GM12878 (cell line): ENCODE measurements at regions not wholly inside any gene's neighbourhood (a gene's known extent, or its start where the extent isn't known, plus 50 kb on each side); places are given as distances from the start of the nearest gene placed in this dataset.

Experiments used
- ATAC-seq: fragments of 200-7000 bp; cut with Tn5 transposase; 3 replicates; pipeline ENCODE4 v1.9.1; 2020; ENCODE audit warnings: mild to moderate bottlenecking, moderate library complexity
- BruUV-seq: library from RNA; stranded (reverse); fragments of 400-500 nt; replicated peaks from 2 replicates; lab custom pipeline; 2021; lab: Mats Ljungman, UMichigan
- CTCF ChIA-PET: fragments of 300-600 bp; sonication (Branson Sonifier 250); formaldehyde crosslinking; extraction: SDS; loops from one replicate; lab custom pipeline; 2021; ENCODE audit warnings: inconsistent platforms; lab: Yijun Ruan, JAX
- POLR2A ChIA-PET: fragments of 350-600 bp; formaldehyde crosslinking; extraction: SDS; loops from one replicate; lab custom pipeline; 2021; ENCODE audit warnings: inconsistent platforms; lab: Charles Lee
- RAD21 ChIA-PET: fragments of 300-600 bp; sonication (Branson Sonifier 250); formaldehyde crosslinking; loops from one replicate; lab custom pipeline; 2023; ENCODE audit warnings: antibody characterized with exemption; ENCODE audit not compliant: unreplicated experiment; lab: Charles Lee
- SMC1A ChIA-PET: fragments of 300-600 bp; sonication (Branson Sonifier 250); formaldehyde crosslinking; loops from one replicate; lab custom pipeline; 2023; ENCODE audit not compliant: unreplicated experiment, uncharacterized antibody; lab: Charles Lee
- DNase-seq: peaks from one replicate; pipeline ENCODE4 v3.0.0-alpha.2; 2011; ENCODE audit warnings: low read depth, low spot score
- FAIRE-seq: peaks from 3 replicates; lab custom pipeline; 2011; peaks lifted over from hg19 to GRCh38; lab: Jason Lieb, UNC
- H2AFZ ChIP-seq: 2 replicates; pipeline ENCODE4 v1.6.0; 2011; ENCODE audit warnings: low read depth, low read length, control low read depth; ENCODE audit not compliant: control insufficient read depth
- H3K27ac ChIP-seq: 2 replicates; pipeline ENCODE4 v1.5.1; 2011; ENCODE audit warnings: control low read depth; ENCODE audit not compliant: control insufficient read depth, insufficient read depth
- H3K27me3 ChIP-seq, 2 experiments: replicated peaks in 1 of 2; 2 replicates each; pipeline versions ENCODE4 v1.6.0 to v1.6.1; 2011; ENCODE audit warnings: low read length in 1 of 2; ENCODE audit not compliant: control insufficient read depth in 2 of 2, insufficient read depth in 2 of 2
- H3K36me3 ChIP-seq, 2 experiments: 2 replicates each; pipeline ENCODE4 v1.5.1; 2011; ENCODE audit warnings: low read length in 1 of 2; ENCODE audit not compliant: control insufficient read depth in 2 of 2, insufficient read depth in 2 of 2
- H3K4me1 ChIP-seq: 2 replicates; pipeline ENCODE4 v1.6.1; 2011; ENCODE audit warnings: mild to moderate bottlenecking, low read length, moderate library complexity, mixed read lengths; ENCODE audit not compliant: control insufficient read depth, insufficient read depth
- H3K4me2 ChIP-seq: 2 replicates; pipeline ENCODE4 v1.6.0; 2011; ENCODE audit warnings: control low read depth; ENCODE audit not compliant: control insufficient read depth, insufficient read depth
- H3K4me3 ChIP-seq: fragments of 200-600 bp; sonication (generic); 2 replicates; pipeline ENCODE4 v1.5.1; 2016
- H3K79me2 ChIP-seq: 2 replicates; pipeline ENCODE4 v1.6.0; 2011; ENCODE audit warnings: low read length; ENCODE audit not compliant: control insufficient read depth, insufficient read depth
- H3K9ac ChIP-seq: 2 replicates; pipeline ENCODE4 v1.8.0; 2011; ENCODE audit warnings: low read length, control low read depth, mixed read lengths; ENCODE audit not compliant: control insufficient read depth, insufficient read depth
- H3K9me3 ChIP-seq: replicated peaks from 3 replicates; pipeline ENCODE4 v1.5.1; 2011; ENCODE audit warnings: mild to moderate bottlenecking, low read length; ENCODE audit not compliant: control insufficient read depth, insufficient read depth
- H4K20me1 ChIP-seq: 2 replicates; pipeline ENCODE4 v1.6.0; 2011; ENCODE audit not compliant: control insufficient read depth, insufficient read depth
- HDGF ChIP-seq: fragments of 450-650 bp; IDR thresholded peaks from 2 replicates; pipeline ENCODE4 v1.6.1; 2016; ENCODE audit warnings: antibody characterized with exemption
- MEF2A ChIP-seq: IDR thresholded peaks from 2 replicates; pipeline ENCODE4 v1.6.1; 2011; ENCODE audit warnings: low read depth, mild to moderate bottlenecking, low read length, moderate library complexity; ENCODE audit not compliant: insufficient read depth
- MTA2 ChIP-seq: fragments of 450-650 bp; IDR thresholded peaks from 2 replicates; pipeline ENCODE4 v1.6.1; 2016; ENCODE audit warnings: low read depth, mild to moderate bottlenecking, moderate library complexity
- NFXL1 ChIP-seq: fragments of 450-650 bp; IDR thresholded peaks from 2 replicates; pipeline ENCODE4 v1.6.1; 2017; ENCODE audit warnings: antibody characterized with exemption, mild to moderate bottlenecking, borderline replicate concordance
- RUNX3 ChIP-seq: IDR thresholded peaks from 2 replicates; pipeline ENCODE4 v1.6.1; 2012; ENCODE audit warnings: low read length, inconsistent platforms
- SPI1 ChIP-seq: IDR thresholded peaks from 2 replicates; pipeline ENCODE4 v1.6.1; 2011; ENCODE audit warnings: low read depth, mild to moderate bottlenecking, low read length, moderate library complexity, borderline replicate concordance; ENCODE audit not compliant: insufficient read depth
- STAT3 ChIP-seq: IDR thresholded peaks from 2 replicates; pipeline ENCODE4 v1.6.1; 2011; ENCODE audit warnings: low read depth, low read length, improper control_type of control experiment
- TBL1XR1 ChIP-seq: IDR thresholded peaks from 2 replicates; pipeline ENCODE4 v1.6.1; 2012; ENCODE audit warnings: low read depth, low read length, improper control_type of control experiment
- YY1 ChIP-seq: IDR thresholded peaks from 2 replicates; pipeline ENCODE4 v1.6.1; 2011; ENCODE audit warnings: low read depth, mild to moderate bottlenecking, low read length
- ZNF622 ChIP-seq: fragments of 450-650 bp; IDR thresholded peaks from 2 replicates; pipeline ENCODE4 v1.6.1; 2017; ENCODE audit warnings: mild to moderate bottlenecking, inconsistent platforms
- ZSCAN29 ChIP-seq: fragments of 450-650 bp; IDR thresholded peaks from 2 replicates; pipeline ENCODE4 v1.6.1; 2017; ENCODE audit warnings: mild to moderate bottlenecking, moderate library complexity
- WGBS: methylation state at CpG from one replicate; pipeline ENCODE4 v1.1.6; 2016; ENCODE audit warnings: low lambda C conversion rate; ENCODE audit not compliant: insufficient replicate concordance, insufficient coverage; ENCODE audit errors: missing lambda C conversion rate; 5-methylcytosine and 5-hydroxymethylcytosine counted together
- in situ Hi-C: fragments of 300-500 bp; cut with MboI; formaldehyde crosslinking; loops from 9 replicates; pipeline ENCODE4 v1.14.3; 2018; ENCODE audit warnings: mixed read lengths
- intact Hi-C: fragments of 100-400 bp; cut with micrococcal nuclease; formaldehyde crosslinking; loops from one replicate; pipeline ENCODE4 v1.14.2; 2022; ENCODE audit not compliant: unreplicated experiment
- TF ChIP-seq, protein P1 (sequence below): fragments of 450-650 bp; IDR thresholded peaks from 2 replicates; pipeline ENCODE4 v1.6.1; 2017; ENCODE audit warnings: low read depth, mild to moderate bottlenecking, moderate library complexity
- TF ChIP-seq, protein P2 (sequence below): IDR thresholded peaks from 2 replicates; pipeline ENCODE4 v1.6.1; 2012; ENCODE audit warnings: low read depth, low read length, improper control_type of control experiment

DNA sequence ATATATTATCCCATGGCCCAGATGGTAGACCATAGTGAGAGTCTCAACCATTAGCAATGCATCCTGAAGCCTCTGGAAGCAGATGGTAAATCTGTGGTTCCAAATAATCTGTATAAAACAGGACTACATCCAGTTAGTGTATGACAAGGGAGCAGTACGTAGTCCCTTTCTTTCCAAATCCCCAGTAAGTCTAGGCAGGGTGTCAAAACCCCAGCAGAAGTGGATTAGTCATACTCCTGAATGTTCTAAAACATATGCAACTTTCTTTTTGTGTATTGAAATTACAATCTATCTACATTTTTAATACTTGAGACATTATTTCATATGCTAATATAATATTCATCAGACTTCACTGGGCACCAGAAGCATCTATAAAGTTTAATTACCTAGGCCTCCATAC lies 295.1 kb upstream of the ANO5 start:
- SMC1A ChIA-PET = interaction anchor here (0.6 kb wide), 1 partner anchor 241 kb away, joined by 3 read pairs; no protein-coding TSS in a partner anchor
- FAIRE-seq = no peak
- no TSS peak for BruUV-seq

More for the DNA sequence above, 295.1 kb upstream of the ANO5 start:
- ATAC-seq = no peak
- H3K9me3 ChIP-seq = no peaks in the 10 kb centered on the region
- TF ChIP-seq MTA2 (no peak), NFXL1 (no peak), MEF2A (no peak), STAT3 (no peak), SPI1 (no peak), ZNF622 (no peak), RUNX3 (no peak), HDGF (no peak), YY1 (no peak), ZSCAN29 (no peak), TBL1XR1 (no peak)
- TF ChIP-seq, protein P1, sequence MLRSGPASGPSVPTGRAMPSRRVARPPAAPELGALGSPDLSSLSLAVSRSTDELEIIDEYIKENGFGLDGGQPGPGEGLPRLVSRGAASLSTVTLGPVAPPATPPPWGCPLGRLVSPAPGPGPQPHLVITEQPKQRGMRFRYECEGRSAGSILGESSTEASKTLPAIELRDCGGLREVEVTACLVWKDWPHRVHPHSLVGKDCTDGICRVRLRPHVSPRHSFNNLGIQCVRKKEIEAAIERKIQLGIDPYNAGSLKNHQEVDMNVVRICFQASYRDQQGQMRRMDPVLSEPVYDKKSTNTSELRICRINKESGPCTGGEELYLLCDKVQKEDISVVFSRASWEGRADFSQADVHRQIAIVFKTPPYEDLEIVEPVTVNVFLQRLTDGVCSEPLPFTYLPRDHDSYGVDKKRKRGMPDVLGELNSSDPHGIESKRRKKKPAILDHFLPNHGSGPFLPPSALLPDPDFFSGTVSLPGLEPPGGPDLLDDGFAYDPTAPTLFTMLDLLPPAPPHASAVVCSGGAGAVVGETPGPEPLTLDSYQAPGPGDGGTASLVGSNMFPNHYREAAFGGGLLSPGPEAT = no peak
- TF ChIP-seq, protein P2, sequence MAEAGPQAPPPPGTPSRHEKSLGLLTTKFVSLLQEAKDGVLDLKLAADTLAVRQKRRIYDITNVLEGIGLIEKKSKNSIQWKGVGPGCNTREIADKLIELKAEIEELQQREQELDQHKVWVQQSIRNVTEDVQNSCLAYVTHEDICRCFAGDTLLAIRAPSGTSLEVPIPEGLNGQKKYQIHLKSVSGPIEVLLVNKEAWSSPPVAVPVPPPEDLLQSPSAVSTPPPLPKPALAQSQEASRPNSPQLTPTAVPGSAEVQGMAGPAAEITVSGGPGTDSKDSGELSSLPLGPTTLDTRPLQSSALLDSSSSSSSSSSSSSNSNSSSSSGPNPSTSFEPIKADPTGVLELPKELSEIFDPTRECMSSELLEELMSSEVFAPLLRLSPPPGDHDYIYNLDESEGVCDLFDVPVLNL = no peak
- WGBS = 0% methylated on average over 1 of the region's 1 CpG
- no peak for DNase-seq
- H2AFZ ChIP-seq = no peak overlapping the region
- H3K27me3 ChIP-seq = no peaks in the 10 kb centered on the region
- no peaks in the 10 kb centered on the region for H4K20me1 ChIP-seq
- H3K36me3 ChIP-seq = no peaks in the 10 kb centered on the region
- in situ Hi-C loops = no loop called here
- H3K9ac ChIP-seq = no peak overlapping the region
- ChIA-PET POLR2A (no interaction called here), CTCF (no interaction called here), RAD21 (interaction anchor here (1.2 kb wide), 1 partner anchor 17 kb away, joined by 3 read pairs; no protein-coding TSS in a partner anchor)
- no peak overlapping the region for H3K4me3 ChIP-seq
- H3K27ac ChIP-seq = no peak overlapping the region
- H3K4me2 ChIP-seq = no peak overlapping the region
- intact Hi-C loops = loop anchor here (2.0 kb wide), 1 partner anchor 19 kb away; no protein-coding TSS in a partner anchor
- H3K79me2 ChIP-seq = no peaks in the 10 kb centered on the region
- H3K4me1 ChIP-seq = no peaks in the 10 kb centered on the region
